Activated CD4-positive, CD25-positive, alpha-beta regulatory T cell treated with anti-CD3 and anti-CD28 coated beads, Interleukin-2, amount 50 U/mL, for 16 hours (primary cell): ENCODE measurements at regions not wholly inside any gene's neighbourhood (a gene's known extent, or its start where the extent isn't known, plus 50 kb on each side); places are given as distances from the start of the nearest gene placed in this dataset.

Experiments
- DNase-seq: peaks from one replicate; pipeline ENCODE4 v3.0.0-alpha.2; 2020; ENCODE audit warnings: low read depth, low spot score

DNA sequence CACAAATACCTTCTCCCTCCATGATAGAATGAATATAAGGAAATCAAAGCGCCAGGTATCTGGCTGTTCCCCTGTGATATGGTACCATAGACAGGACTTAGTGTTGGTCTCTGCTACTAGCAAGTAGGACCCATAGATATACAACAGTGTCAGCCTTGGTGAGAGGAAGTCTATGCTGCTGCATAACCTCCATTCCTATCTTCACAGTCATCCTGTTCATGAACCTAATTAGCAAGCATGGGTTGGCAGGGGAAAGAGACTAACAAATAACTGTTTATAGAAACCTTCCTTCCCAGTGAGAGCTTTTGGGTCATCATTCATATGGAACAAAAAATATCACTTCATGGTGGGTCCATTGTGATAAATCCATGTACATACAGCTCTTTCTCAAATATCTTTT, 188.9 kb upstream of the FAM98A start:
- no peak for DNase-seq

DNA sequence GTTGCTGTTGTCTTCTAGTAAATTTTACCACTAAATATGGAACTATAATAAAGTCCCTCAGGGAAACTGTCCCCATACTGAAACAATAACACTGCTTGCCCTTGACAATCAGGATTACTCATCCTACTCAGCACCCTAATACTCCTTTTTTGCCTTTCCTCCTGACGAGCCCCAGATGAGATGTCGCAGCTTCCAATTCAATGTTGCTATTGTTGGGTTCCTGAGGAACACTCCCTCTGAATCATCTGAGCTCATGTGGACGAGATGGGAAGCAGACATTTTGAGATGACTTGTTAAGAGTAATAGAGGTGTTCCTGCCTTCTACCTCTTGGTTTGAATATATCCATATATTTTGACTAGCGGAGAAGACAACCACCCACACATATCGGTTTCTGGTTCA, 187.8 kb upstream of the FAM98A start:
- DNase-seq, result no peak

- no peak for DNase-seq
Measured at GRCh38 chr2:33785201-33786106, 186.4 kb upstream of the FAM98A start.

DNA sequence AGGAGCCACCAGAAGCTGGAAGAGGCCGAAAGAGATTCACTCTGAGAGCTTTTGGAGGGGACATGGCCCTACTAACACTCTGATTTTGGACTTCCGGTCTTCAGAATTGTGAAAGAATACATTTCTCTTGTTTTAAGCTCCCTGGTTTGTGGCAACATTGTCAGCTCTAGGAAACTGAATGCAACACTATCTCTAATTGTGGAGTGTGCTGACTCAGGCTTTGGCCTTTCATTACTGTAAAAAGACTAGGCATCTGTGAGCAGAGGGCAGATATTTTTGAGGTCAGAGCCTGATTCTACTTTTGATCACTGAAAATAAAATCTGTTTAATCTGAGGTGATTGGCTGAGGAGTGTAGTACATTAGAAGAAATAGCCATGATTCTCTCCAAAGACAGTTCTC, 185.4 kb upstream of the FAM98A start:
- DNase-seq, result no peak

DNA sequence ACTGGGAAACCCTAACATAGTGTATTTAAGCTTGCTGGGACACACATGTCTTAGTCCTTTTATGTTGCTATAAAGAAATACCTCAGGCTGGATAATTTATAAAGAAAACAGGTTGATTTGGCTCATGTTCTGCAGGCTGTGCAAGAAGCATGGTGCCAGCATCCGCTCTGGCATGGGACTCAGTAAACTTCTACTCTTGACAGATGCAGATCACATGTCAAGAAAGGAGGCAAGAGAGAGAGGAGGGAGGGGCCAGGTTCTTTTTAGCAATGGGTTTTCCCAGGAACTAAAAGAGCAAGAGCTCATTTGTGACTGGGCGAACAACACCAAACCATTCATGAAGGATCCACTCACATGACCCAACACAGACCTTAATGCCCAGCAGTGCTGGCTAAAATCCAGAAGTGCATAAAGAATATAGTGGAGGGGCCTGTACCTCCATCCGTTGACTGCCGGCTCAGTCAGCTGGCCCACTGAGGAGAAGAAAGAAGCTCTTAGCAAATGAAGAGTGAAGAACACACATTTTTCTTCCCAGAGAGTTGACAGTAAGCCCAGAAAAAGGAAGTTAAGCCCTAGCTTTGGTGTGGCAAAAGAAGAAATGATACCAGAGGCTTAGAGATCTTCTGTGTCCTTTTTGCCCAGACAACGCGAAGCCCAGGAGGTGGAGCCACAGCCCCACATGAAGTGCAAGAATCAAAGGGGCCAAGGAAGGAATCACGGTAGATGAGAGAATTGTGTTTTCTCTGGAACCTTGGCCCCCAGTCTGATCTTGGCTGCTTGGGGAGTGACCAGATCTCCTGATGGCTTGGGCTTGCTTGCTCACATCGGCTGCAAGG, 183.5 kb upstream of the FAM98A start:
- no peak for DNase-seq

DNA sequence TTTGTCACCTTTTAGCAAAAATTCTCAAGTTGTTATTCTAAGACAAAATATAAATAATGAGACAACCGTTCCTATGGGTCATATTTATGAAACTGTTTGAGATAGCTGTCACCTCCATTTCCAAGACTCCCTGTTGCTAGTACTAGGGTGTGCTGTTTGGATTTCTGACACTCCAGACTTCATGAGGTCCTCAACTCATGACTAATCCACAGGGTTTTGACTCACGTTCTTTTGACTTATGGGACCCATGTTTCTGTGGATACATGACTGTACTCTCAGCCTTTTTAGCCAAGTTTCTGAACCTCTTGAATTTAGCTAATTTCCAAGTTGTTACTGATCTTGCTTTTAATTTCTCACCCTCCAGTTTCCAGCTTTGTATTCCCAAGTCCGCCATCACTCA, 178.7 kb upstream of the FAM98A start:
- DNase-seq, result no peak

DNA sequence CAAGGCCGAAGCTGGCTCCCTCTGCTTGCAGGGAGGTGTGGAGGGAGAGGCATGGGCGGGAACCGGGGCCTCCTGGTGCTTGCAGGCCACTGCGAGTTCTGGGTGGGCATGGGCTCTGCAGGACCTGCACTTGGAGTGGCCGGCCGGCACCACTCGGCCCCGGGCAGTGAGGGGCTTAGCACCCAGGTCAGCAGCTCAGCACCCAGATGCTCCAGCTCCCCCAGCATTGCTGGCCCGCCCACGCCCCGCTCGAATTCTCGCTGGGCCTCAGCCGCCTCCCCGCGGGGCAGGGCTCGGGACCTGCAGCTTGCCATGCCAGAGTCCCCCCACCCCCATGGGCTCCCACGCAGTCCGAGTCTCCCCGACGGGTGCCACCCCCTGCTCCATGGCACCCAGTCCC, 176.2 kb upstream of the FAM98A start:
- no peak for DNase-seq

- DNase-seq, result no peak
Measured at GRCh38 chr2:33770023-33770422, 170.9 kb upstream of the FAM98A start.

DNA sequence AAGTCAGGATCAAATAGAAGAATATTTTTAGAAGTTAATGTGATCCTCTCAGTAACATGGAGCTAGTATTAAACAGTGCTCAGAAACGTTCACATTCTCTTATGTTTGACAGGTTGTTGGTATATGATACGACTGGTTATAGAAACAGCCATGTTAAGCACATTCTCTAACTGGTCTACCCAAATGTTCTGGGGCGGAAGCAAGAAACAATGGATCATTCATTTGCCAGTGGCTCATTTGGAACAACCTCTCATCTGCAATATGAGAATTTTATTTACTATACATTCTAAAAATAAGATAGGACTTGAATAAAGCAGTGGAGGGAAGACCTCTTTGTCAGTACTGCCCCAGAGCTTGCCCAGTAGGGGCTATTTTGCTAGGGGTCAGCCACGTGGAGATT, 167.1 kb upstream of the FAM98A start:
- DNase-seq, result no peak

DNA sequence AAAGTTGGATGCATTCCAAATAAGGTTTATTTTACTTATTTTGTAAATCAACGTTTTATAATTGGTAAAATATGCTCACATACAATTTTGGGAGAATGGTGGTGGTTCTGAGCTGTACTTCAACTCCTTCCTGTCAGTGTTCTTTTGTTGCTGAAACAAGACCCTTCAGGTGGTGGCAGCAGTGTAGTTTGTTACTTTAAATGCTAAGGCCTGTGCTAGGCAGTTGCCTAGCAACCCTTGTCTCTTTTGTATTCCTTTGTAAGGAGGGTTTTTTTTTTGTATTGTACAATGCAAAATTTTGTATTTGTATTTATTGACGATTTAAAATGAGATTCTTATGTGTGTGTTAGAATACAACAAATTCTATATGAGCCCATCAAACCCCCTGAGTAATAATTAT, 166.0 kb upstream of the FAM98A start:
- DNase-seq, result no peak

DNA sequence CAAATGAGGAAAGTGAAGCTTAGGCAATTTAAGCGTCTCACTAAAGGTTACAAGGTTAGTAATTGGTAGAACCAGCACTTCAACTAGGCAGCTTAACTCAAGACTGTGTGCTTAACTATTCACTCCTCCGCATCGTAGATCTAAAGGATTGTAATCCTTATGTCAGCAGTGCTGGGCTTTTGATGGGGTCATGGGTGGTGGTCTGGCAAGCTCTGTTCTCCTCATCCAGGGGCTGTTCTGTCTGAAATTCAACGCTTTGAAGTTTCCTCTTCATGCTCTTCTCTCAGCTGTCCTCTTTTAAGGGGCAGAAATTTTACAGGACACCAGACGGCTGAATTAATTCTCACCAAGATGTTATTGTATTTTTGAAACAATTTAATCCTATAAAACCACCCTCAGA, 165.5 kb upstream of the FAM98A start:
- DNase-seq, result no peak

GRCh38 chr2:33763671-33764310, 164.7 kb upstream of the FAM98A start:
- DNase-seq, result no peak

GRCh38 chr2:33762636-33763035, 163.5 kb upstream of the FAM98A start:
- DNase-seq, result no peak

- no peak for DNase-seq
Measured at GRCh38 chr2:33746208-33746800, 147.2 kb upstream of the FAM98A start.

DNA sequence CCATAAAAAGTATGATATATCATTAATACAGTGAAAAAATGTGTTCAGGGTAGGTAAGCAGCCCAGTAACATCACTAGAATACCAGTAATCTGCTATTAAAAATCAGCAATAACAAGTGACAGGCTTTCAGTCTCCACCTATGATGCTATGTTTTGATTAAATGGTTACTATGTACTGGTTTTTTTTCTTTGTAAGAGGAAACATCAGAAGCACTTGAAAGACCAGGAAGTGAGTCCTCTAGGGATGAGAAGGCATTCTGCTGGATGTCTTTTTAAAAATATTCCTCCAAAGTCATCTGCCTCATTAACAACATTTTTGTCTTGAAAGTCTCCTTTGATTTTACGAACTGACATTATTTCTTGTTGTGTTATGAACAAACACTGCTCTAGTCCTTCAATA, 136.0 kb upstream of the FAM98A start:
- DNase-seq, result no peak

- DNase-seq, result no peak
Measured at GRCh38 chr2:33730804-33731203, 131.7 kb upstream of the FAM98A start.

DNA sequence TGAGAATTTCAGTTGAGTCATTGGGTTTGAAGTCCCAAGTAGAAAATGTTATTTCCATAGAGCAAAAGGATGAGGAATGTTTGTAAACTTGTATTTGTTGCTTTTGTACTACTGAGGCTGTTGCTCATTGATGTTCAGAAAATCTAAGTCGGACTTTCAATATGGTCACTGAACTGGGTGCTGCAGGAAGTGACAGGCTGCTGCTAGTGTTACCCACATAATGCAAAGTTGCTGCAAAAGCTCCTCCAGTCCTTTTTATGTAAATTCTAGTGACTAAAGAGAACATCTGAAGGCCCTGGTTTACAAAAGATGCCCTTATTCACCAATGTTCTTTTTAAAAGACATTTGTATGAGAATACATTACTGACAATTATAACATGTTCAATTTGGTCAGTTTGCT, 131.1 kb upstream of the FAM98A start:
- DNase-seq, result no peak

GRCh38 chr2:33729353-33729752, 130.3 kb upstream of the FAM98A start:
- DNase-seq, result no peak

- no peak for DNase-seq
Measured at GRCh38 chr2:33728106-33728505, 129.0 kb upstream of the FAM98A start.

GRCh38 chr2:33727361-33728032, 128.4 kb upstream of the FAM98A start:
- DNase-seq, result no peak

GRCh38 chr2:33726415-33726814, 127.3 kb upstream of the FAM98A start:
- DNase-seq, result no peak
